ENCODE measurements at regions not wholly inside any gene's neighbourhood (a gene's known extent, or its start where the extent isn't known, plus 50 kb on each side); places are given as distances from the start of the nearest gene placed in this dataset.

DNA sequence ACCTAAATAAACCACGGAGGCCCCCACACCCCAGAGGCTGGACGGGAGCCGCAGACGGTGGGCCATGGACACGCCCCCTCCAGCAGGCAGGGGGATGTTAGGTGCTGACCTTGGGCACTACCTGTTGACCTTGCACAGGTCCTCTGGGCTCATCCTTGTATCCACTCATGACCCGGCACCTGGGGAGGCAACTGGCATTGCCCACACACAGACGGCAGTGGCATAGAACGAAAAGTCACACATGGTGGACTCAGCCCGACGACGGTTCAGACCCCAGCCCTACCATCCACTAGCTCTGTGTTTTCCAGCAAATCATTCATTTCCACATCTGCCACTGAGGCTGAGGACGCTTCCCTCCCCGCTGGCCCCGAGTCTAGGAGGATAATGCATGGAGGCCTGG lies 247.7 kb upstream of the PPP2R2D start:
- no peak for DNase-seq

DNA sequence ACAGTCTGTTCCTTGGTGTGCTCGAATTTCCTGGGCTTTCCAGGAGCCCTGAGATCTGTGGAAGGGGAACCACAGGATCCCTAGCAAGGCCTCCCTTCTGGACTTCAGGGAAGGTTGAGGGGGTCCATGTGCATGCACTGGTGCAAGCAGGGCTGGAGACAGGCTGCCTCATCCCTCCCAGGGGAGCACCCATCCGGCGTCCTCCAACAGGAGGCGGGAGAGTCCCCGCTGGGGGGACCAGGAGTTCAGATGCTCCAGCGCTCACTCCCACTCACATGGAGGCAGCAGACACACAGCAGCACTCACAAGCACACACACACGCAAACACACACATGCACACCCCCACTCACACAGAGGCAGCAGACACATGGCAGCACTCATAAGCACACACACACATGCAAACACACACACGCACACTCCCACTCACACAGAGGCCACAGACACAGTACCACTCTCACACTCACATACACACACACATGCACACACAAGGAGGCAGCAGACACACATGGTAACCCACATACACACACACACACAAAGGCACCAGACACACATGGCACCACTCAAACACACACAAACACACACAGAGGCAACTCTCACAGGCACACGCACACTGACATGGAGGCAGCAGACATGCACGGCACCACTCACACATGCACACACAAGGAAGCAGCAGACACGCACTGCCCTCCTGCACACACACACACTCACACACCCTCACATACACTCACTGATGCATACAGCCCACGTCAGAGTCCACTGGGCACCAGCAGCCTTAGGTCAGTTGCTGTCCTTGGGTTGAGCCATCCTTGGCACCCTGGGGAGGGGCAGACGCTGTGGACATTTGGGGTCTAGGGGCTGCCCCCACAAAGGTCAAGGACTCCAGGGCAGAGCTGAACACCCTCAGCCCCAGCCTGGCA lies 247.0 kb upstream of the PPP2R2D start:
- DNase-seq = no peak

- DNase-seq = no peak
These were observed 246.2 kb upstream of the PPP2R2D start for GRCh38 chr10:131654471-131655087.

DNA sequence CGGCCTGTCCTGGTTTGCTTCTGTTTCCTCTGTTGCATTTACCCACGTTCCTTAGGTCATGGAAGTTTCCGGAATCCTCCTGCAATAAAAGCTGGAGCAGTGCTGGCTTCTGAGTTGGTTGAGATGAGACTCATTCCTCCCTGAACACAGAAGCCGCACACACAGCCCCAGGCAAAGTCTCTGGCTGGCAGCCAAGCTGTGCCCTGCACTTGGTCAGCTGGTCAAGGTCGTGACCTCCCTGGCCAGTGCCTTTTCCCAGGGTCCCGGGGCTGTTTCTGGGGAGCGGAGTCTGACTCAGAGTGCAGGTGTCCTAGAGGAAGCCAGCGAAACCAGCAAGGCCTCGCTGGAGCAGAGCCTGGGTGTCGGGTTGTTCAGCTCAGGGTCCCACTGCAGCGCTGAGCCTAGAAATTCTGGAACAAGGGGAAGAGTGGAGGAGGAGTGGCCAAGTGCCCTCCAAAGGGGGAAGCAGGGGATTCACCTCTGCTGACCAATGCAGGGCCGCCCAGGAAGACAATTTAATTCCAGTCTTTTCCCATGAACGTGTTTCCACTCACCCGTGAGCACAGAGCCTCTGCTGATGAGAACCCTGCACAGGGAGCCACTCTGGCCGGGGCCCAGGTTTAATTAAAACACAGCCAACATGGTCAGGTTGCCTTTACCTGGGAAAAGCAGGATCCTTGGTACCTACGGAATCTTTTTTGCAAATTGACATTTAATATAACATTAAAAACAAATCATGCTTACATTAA lies 245.5 kb upstream of the PPP2R2D start:
- no peak for DNase-seq

- DNase-seq = no peak
These were observed 244.8 kb upstream of the PPP2R2D start for GRCh38 chr10:131656009-131656408.

DNA sequence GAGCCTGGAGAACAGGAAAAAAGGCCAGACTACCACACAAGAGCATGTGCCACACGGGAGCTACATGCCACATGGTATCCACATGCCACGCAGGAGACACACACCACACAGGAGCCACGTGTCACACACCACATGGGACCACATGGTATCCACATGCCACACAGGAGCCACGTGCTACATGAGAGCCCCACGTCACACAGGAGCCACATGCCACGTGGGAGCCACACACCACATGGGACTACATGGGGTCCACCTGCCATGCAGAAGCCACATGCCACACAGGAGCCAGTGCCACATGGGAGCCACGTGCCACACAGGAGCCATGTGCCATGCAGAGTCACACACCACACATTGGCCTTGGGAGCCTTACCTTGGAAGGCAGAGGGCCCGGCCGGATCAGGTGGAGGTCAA lies 244.4 kb upstream of the PPP2R2D start:
- DNase-seq = no peak

- no peak for DNase-seq
These were observed 243.4 kb upstream of the PPP2R2D start for GRCh38 chr10:131657318-131657984.

DNA sequence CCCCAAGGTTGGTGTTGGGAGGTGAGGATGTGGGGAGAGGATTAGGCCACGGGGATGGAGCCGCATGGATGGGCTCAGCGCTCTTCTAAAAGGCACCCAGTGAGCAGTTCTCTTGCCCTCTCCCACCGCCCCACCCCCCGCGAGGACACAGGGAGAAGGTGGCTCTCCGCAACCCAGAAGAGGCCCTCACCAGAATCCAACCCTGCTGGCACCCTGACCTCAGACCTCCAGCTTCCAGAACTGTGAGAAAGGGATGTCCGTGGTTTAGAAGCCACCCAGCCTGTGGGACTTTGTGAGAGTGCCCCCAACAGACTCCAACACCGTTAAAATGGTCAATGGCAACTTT lies 242.8 kb upstream of the PPP2R2D start:
- no peak for DNase-seq

GRCh38 chr10:131658476-131659110 lies 242.2 kb upstream of the PPP2R2D start:
- no peak for DNase-seq

DNA sequence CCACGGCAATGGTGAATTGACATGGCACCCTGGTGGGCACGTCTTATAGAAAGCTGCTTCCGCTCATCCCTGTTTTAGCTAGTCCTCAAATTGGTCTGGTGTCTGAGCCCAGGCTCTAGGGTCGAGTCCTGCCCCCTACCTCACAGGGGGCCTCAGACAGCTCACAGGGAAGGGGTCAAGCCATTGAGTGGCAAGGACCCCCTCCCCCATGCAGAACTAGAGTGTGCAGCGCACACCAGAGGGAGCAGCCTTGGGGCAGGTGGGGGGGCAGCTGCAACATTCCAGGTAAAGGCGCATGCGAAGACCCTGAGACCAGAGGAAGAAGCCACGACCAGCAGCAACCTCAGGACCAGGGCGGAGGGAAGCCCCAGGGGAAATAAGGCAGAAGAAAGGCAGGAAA lies 240.4 kb upstream of the PPP2R2D start:
- no peak for DNase-seq

- DNase-seq = no peak
These were observed 238.0 kb upstream of the PPP2R2D start for GRCh38 chr10:131662851-131663250.

GRCh38 chr10:131663351-131663750 lies 237.5 kb upstream of the PPP2R2D start:
- DNase-seq = no peak

DNA sequence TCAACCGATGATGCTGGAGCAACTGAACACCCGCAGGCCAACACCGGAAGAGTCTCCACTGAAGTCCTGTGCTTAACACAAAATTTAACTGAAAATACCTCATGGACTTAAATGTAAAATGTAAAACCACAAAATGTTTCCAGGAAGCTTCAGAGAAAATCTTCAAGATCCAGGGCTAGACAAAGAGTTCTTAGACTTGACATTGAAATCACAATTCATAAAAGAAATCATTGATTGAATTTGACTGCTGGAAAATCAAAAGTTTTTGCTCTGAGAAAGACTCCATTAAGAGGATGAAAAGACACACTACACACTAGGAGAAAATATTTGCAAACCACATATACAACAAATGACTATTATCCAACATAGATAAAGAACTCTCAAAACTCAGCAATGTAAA lies 234.7 kb upstream of the PPP2R2D start:
- DNase-seq = no peak

- no peak for DNase-seq
These were observed 233.8 kb upstream of the PPP2R2D start for GRCh38 chr10:131667047-131667446.

GRCh38 chr10:131667561-131667960 lies 233.2 kb upstream of the PPP2R2D start:
- no peak for DNase-seq

DNA sequence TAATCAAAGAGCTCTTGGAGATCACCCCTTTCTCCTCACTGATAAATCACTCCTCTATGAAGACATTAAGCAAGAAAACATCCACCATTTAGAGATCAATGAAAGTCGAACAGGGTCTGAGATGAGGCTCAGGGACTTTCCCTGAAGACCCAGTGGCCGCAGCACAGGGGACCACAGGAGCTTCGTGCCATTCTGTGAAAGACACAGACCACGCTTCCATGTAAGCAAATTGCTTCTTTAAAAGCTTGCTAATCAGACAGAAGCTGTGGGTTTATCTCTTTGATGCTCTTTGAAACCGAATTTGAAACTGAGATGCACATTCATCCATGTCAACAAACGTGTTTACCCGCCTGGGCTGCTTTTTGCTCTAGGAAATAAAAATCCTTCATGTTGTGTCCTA lies 231.9 kb upstream of the PPP2R2D start:
- DNase-seq = no peak

DNA sequence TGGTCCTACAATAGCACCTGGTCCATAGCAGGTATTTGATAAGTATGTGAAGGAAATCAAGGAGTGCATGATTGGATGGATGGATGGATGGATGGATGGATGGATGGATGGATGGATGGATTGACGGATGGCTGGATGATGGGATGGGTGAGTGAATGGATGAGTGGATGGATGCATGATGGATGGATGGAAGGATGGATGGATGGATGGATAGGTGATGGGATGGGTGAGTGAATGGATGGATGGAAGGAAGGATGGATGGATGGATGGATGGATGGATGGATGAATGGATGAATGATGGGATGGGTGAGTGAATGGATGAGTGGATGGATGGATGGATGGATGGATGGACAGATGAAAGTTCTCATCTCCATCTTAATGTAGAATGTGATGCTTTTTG lies 231.0 kb upstream of the PPP2R2D start:
- no peak for DNase-seq

DNA sequence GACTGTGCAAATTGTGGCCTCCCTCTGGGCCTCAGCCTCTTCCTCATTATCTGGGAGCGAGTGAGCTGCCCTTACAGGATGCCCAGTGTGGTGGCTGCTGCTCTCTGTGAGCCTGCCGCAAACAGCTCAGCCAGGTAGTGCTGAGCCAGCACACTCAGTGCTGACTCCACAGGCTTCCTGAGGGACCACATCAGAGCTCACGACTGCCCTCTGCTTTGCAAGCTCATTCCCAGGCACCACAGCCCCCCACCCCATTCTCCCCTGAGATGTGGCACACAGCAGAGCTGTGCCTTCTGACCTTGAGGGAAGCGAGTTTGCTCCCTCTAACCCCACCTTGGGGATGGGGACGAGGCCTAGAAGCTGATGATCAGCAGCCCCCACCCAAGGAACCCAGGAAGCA lies 230.5 kb upstream of the PPP2R2D start:
- no peak for DNase-seq

DNA sequence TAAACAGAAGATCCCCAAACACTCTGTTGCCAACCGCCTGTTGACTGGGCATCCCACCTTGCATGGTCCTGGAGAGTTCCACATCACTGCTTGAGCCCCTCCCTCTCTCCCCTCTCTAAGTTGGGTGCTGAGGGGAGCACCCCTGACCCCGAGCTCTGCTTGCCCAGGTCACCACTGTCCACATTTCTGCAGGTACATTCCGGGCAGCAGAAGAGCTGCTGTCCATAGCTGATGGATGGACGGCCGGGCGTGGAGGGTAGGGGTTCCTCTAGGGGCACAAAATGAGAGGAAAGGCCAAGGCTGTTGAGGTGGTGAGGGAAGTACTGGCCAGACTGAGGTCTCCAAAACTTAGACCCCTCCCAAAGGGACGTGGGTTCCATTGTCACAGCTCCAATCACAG lies 227.4 kb upstream of the PPP2R2D start:
- no peak for DNase-seq

DNA sequence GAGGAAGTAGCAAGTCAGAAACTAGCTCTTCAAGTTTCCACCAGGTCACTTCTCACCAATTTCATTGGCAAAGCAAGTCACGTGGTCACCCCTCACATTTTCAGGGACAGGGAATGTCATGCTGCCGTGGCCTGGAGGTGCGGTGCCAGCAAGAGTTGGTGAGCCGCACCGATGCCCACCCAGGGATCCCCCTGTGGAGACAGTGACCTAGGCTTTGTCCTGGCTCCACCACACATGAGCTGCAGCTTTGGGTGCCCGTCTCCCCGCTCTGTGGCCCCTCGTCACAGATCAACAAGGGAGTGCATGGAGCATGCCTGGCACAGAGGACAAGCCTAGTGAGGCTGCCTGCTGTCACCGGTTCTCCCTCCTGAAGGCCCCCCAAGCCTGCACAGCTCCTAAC lies 226.7 kb upstream of the PPP2R2D start:
- no peak for DNase-seq

- DNase-seq = no peak
These were observed 225.7 kb upstream of the PPP2R2D start for GRCh38 chr10:131675104-131675503.

DNA sequence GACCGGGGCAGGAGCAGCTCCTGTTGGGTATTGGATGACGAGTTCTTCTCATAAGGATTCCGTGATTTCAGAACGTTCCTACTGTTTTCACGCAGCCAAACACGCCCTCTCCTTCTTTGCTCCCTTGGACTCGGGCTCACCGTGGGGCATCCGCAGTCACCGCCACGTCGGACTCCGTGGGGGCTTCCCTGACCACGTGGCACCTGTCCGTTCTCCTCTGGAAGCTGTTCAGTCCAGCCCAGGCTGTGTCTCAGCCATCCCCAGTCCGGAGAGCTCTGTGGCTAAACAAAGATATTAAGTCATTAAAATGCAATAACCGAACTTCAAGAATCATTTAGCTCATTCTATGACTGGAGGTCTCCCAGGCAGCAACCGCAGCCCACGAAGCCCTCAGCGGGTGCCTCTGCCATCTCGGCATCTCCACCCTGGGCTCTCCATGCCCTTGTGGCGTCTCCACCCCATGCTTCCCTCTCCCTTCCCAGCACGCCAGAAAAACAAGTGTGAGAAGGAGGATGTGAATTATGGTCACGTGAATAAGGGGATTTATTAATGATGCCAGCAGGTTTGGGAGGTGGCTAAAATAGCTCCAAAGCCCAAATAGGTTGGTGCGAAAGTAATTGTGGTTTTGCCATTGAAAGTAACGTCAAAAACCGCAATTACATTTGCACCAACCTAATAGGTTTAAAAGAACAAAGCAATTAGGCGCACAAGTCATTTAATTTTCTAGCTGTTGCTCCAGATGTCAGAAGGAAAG lies 224.6 kb upstream of the PPP2R2D start:
- DNase-seq = no peak
